H9 (cell line): ENCODE measurements at regions not wholly inside any gene's neighbourhood (a gene's known extent, or its start where the extent isn't known, plus 50 kb on each side); places are given as distances from the start of the nearest gene placed in this dataset.

Experiments used
- DNase-seq: peaks from one replicate; pipeline ENCODE4 v3.0.0-alpha.2; 2017
- H2AFZ ChIP-seq: one replicate; pipeline ENCODE4 v1.6.1; 2013; ENCODE audit warnings: mild to moderate bottlenecking, low read length, control low read depth, moderate library complexity
- H2AK5ac ChIP-seq: 2 replicates; pipeline ENCODE4 v1.6.1; 2013; ENCODE audit warnings: low read length, control low read depth, mixed read lengths; ENCODE audit not compliant: insufficient read length
- H2BK120ac ChIP-seq: one replicate; pipeline ENCODE4 v1.6.1; 2013; ENCODE audit warnings: low read depth, mild to moderate bottlenecking, low read length, control low read depth, inconsistent platforms; ENCODE audit not compliant: poor library complexity, severe bottlenecking
- H2BK12ac ChIP-seq: 2 replicates; pipeline ENCODE4 v1.6.1; 2013; ENCODE audit warnings: low read length, control low read depth, mixed read lengths, low read depth; ENCODE audit not compliant: insufficient read length
- H2BK15ac ChIP-seq: 2 replicates; pipeline ENCODE4 v1.6.1; 2013; ENCODE audit warnings: low read depth, low read length, control low read depth
- H2BK20ac ChIP-seq: one replicate; pipeline ENCODE4 v1.6.1; 2013; ENCODE audit warnings: low read depth, mild to moderate bottlenecking, low read length, control low read depth, inconsistent platforms; ENCODE audit not compliant: poor library complexity, severe bottlenecking
- H2BK5ac ChIP-seq: 2 replicates; pipeline ENCODE4 v1.6.1; 2013; ENCODE audit warnings: low read length, control low read depth, mixed read lengths; ENCODE audit not compliant: insufficient read length
- H3K14ac ChIP-seq: 2 replicates; pipeline ENCODE4 v1.6.1; 2013; ENCODE audit warnings: low read length, control low read depth; ENCODE audit not compliant: insufficient read depth
- H3K18ac ChIP-seq: 2 replicates; pipeline ENCODE4 v1.6.1; 2013; ENCODE audit warnings: low read depth, mild to moderate bottlenecking, mixed read lengths, low read length, control low read depth; ENCODE audit not compliant: insufficient read length
- H3K23ac ChIP-seq: 2 replicates; pipeline ENCODE4 v1.6.1; 2013; ENCODE audit warnings: low read length, control low read depth, mixed read lengths, low read depth; ENCODE audit not compliant: insufficient read length
- H3K23me2 ChIP-seq: 2 replicates; pipeline ENCODE4 v1.6.1; 2013; ENCODE audit warnings: low read depth, mild to moderate bottlenecking, mixed read lengths, low read length, control low read depth; ENCODE audit not compliant: insufficient read length, poor library complexity, severe bottlenecking
- H3K27ac ChIP-seq: 2 replicates; pipeline ENCODE4 v1.5.1; 2013; ENCODE audit warnings: low read length, control low read depth, mixed read lengths, low read depth; ENCODE audit not compliant: insufficient read length
- H3K27me3 ChIP-seq: 2 replicates; pipeline ENCODE4 v1.6.1; 2013; ENCODE audit warnings: low read length, control low read depth, inconsistent platforms; ENCODE audit not compliant: insufficient read depth
- H3K4ac ChIP-seq: 2 replicates; pipeline ENCODE4 v1.6.1; 2013; ENCODE audit warnings: low read depth, mild to moderate bottlenecking, control low read depth, inconsistent platforms, low read length, moderate library complexity
- H3K4me1 ChIP-seq: 2 replicates; pipeline ENCODE4 v1.6.1; 2013; ENCODE audit warnings: low read length, control low read depth, inconsistent platforms; ENCODE audit not compliant: insufficient read depth
- H3K4me2 ChIP-seq: 2 replicates; pipeline ENCODE4 v1.6.1; 2013; ENCODE audit warnings: low read length, control low read depth, mixed read lengths; ENCODE audit not compliant: insufficient read length, insufficient read depth
- H3K56ac ChIP-seq: 2 replicates; pipeline ENCODE4 v1.6.1; 2013; ENCODE audit warnings: low read depth, mild to moderate bottlenecking, mixed read lengths, low read length, control low read depth; ENCODE audit not compliant: insufficient read length
- H3K79me1 ChIP-seq: 2 replicates; pipeline ENCODE4 v1.6.1; 2013; ENCODE audit warnings: low read depth, mild to moderate bottlenecking, moderate library complexity, low read length, control low read depth, inconsistent platforms; ENCODE audit not compliant: insufficient read depth, poor library complexity, severe bottlenecking
- H3K79me2 ChIP-seq: 2 replicates; pipeline ENCODE4 v1.6.1; 2013; ENCODE audit warnings: low read length, control low read depth, inconsistent platforms; ENCODE audit not compliant: insufficient read depth
- H3K9ac ChIP-seq: 2 replicates; pipeline ENCODE4 v1.6.1; 2013; ENCODE audit warnings: low read length, control low read depth, mixed read lengths; ENCODE audit not compliant: insufficient read length; ENCODE audit errors: extremely low read depth
- H3K9me3 ChIP-seq: one replicate; pipeline ENCODE4 v1.6.1; 2013; ENCODE audit warnings: low read depth, low read length, inconsistent platforms; ENCODE audit not compliant: control insufficient read depth
- H3T11ph ChIP-seq: one replicate; pipeline ENCODE4 v1.6.1; 2013; ENCODE audit warnings: mild to moderate bottlenecking, low read length, control low read depth, inconsistent platforms
- H4K20me1 ChIP-seq: one replicate; pipeline ENCODE4 v1.6.1; 2013; ENCODE audit not compliant: control insufficient read depth, insufficient read length, insufficient read depth
- H4K5ac ChIP-seq: 2 replicates; pipeline ENCODE4 v1.6.1; 2013; ENCODE audit warnings: low read depth, mild to moderate bottlenecking, mixed read lengths, low read length, control low read depth; ENCODE audit not compliant: insufficient read length
- H4K8ac ChIP-seq: replicated peaks from 2 replicates; pipeline ENCODE4 v1.6.1; 2013; ENCODE audit warnings: low read length, control low read depth, mixed read lengths, low read depth; ENCODE audit not compliant: insufficient read length
- H4K91ac ChIP-seq: 2 replicates; pipeline ENCODE4 v1.6.1; 2013; ENCODE audit warnings: low read depth, mild to moderate bottlenecking, moderate library complexity, mixed read lengths, low read length, control low read depth; ENCODE audit not compliant: insufficient read length
- H3K27ac Mint-ChIP-seq, 3 experiments: 2 replicates in 2 of 3; 3 replicates in 1 of 3; pipeline ENCODE4 v1.8.0; 2020 to 2021; ENCODE audit warnings: mixed read lengths in 3 of 3, mild to moderate bottlenecking in 1 of 3, moderate library complexity in 1 of 3
- H3K27me3 Mint-ChIP-seq: 2 replicates; pipeline ENCODE4 v1.8.0; 2021; ENCODE audit warnings: low read depth, mild to moderate bottlenecking, moderate library complexity, mixed read lengths
- H3K36me3 Mint-ChIP-seq, 3 experiments: 2 replicates in 2 of 3; 3 replicates in 1 of 3; pipeline ENCODE4 v1.8.0; 2020 to 2021; ENCODE audit warnings: low read depth in 3 of 3, mixed read lengths in 3 of 3; ENCODE audit not compliant: insufficient read depth in 1 of 3
- H3K4me1 Mint-ChIP-seq, 2 experiments: 2 replicates each; pipeline ENCODE4 v1.8.0; 2020; ENCODE audit warnings: mixed read lengths in 2 of 2
- H3K4me3 Mint-ChIP-seq, 2 experiments: 2 replicates in 1 of 2; 3 replicates in 1 of 2; pipeline ENCODE4 v1.8.0; 2020 to 2021; ENCODE audit warnings: mild to moderate bottlenecking in 2 of 2, mixed read lengths in 2 of 2, moderate library complexity in 1 of 2
- H3K9me3 Mint-ChIP-seq, 2 experiments: 2 replicates in 1 of 2; 3 replicates in 1 of 2; pipeline ENCODE4 v1.8.0; 2020; ENCODE audit warnings: mild to moderate bottlenecking in 2 of 2, mixed read lengths in 2 of 2, moderate library complexity in 1 of 2
- WGBS: extraction: QIAGEN DNeasy Blood & Tissue Kit; methylation state at CpG from one replicate; pipeline ENCODE4 v1.1.7; 2013; ENCODE audit warnings: missing lambda C conversion rate, low lambda C conversion rate, mixed read lengths; ENCODE audit not compliant: insufficient read length; ENCODE audit errors: extremely low coverage; 5-methylcytosine and 5-hydroxymethylcytosine counted together
- TF ChIP-seq, protein P1 (sequence below): fragments of 200-600 bp; sonication (generic); conservative IDR thresholded peaks from 3 replicates; pipeline ENCODE4 v1.8.0; 2021; ENCODE audit warnings: antibody characterized with exemption, mild to moderate bottlenecking

DNA sequence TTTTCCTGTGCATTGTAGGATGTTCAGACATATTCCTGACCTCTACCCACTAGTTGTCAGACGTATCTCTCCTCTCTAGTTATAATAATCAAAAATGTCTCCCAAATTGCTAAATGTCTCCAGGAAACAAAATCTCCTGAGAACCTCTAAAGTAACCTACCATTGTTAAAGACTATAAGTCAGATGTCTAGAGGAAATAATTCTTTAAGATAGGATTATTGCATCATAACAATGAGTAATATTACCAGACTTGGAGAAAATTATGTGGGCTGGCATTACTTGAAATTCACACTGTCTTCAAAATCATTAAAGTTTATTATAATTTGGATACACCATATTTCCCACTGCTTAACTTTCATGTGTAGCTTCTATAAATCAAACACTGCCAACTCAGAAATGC, 643.0 kb upstream of the ADGRL2 start:
- Histone ChIP-seq H3K27ac (no peak overlapping the region), H2AFZ (no peak overlapping the region), H2BK120ac (no peak overlapping the region), H3K4ac (no peak overlapping the region), H3K9ac (no peak overlapping the region), H2BK15ac (no peak overlapping the region), H3K4me2 (no peak overlapping the region), H3K4me1 (no peaks in the 10 kb centered on the region; the same call in 1 of the 2 replicates), H4K91ac (no peak overlapping the region), H3K23me2 (no peaks in the 10 kb centered on the region), H3K23ac (no peak overlapping the region), H4K8ac (no peak overlapping the region), H3K79me1 (no peaks in the 10 kb centered on the region), H2AK5ac (no peak overlapping the region), H3T11ph (no peak overlapping the region), H4K5ac (no peak overlapping the region), H3K14ac (no peak overlapping the region), H2BK5ac (no peak overlapping the region), H4K20me1 (no peaks in the 10 kb centered on the region), H2BK20ac (no peak overlapping the region), H3K56ac (no peak overlapping the region), H3K9me3 (no peaks in the 10 kb centered on the region), H2BK12ac (no peak overlapping the region), H3K79me2 (0 out of 2 replicates have a peak, but pooled peaks cover 2% of the 10 kb centered on the region), H3K18ac (no peak overlapping the region), H3K27me3 (no peaks in the 10 kb centered on the region)
- no peak for DNase-seq
- H3K4me3 Mint-ChIP-seq, result no peak overlapping the region
- H3K4me1 Mint-ChIP-seq, result peaks cover 32 to 35% of the 10 kb centered on the region in 2 experiments
- no peaks in the 10 kb centered on the region for H3K27me3 Mint-ChIP-seq
- H3K27ac Mint-ChIP-seq, result no peak overlapping the region
- H3K36me3 Mint-ChIP-seq, result no peaks in the 10 kb centered on the region
- WGBS, result no CpG with 5 or more reads among the region's 1 CpG
- TF ChIP-seq, protein P1, sequence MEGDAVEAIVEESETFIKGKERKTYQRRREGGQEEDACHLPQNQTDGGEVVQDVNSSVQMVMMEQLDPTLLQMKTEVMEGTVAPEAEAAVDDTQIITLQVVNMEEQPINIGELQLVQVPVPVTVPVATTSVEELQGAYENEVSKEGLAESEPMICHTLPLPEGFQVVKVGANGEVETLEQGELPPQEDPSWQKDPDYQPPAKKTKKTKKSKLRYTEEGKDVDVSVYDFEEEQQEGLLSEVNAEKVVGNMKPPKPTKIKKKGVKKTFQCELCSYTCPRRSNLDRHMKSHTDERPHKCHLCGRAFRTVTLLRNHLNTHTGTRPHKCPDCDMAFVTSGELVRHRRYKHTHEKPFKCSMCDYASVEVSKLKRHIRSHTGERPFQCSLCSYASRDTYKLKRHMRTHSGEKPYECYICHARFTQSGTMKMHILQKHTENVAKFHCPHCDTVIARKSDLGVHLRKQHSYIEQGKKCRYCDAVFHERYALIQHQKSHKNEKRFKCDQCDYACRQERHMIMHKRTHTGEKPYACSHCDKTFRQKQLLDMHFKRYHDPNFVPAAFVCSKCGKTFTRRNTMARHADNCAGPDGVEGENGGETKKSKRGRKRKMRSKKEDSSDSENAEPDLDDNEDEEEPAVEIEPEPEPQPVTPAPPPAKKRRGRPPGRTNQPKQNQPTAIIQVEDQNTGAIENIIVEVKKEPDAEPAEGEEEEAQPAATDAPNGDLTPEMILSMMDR, result no peak
- no peaks in the 10 kb centered on the region for H3K9me3 Mint-ChIP-seq
